Stomach (tissue), 4 donors: ENCODE measurements at regions not wholly inside any gene's neighbourhood (a gene's known extent, or its start where the extent isn't known, plus 50 kb on each side); places are given as distances from the start of the nearest gene placed in this dataset.

ENCODE experiments used
- POLR2A ChIP-seq, 4 donors: fragments of 450-650 bp; IDR thresholded peaks; one replicate each; pipeline ENCODE4 v1.6.1; 2016; ENCODE audit warnings: antibody characterized with exemption in 4 of 4, control low read depth in 2 of 4, mild to moderate bottlenecking in 1 of 4, moderate library complexity in 1 of 4
- POLR2AphosphoS5 ChIP-seq, 3 donors: sonication (generic); formaldehyde crosslinking; IDR thresholded peaks; one replicate each; pipeline ENCODE4 v1.6.1; 2016; ENCODE audit warnings: antibody characterized with exemption in 3 of 3
- TF ChIP-seq, protein P1 (sequence below), 7 experiments: fragments of 450-650 bp in 4 of 7; fragments of 200-600 bp in 3 of 7; sonication (generic) in 3 of 7; IDR thresholded peaks; one replicate each; pipeline ENCODE4 v1.5.1; 2016 to 2019; ENCODE audit warnings: antibody characterized with exemption in 7 of 7, control low read depth in 2 of 7, mild to moderate bottlenecking in 1 of 7

DNA sequence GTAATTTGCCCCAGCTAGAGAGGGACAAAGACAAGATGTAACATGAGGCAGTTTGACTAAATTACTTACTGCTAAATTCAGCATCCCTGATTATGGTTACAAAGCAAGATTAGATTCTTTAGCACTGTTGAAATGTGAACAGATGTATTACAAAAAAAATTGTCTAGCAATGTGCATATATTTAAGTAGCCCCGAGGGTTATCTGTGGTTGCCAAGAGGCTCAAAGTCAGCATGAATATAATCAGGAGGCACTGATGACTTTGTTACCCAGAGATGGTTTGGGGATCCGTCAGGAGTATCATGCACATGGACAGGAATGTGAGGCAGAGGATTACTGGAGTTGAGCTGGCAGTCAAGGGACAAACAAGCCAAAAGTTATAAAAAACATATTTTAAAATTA, 356.9 kb upstream of the CCDC196 start:
- TF ChIP-seq POLR2A (IDR thresholded peaks at IDR 0.05) (no peak), POLR2AphosphoS5 (IDR thresholded peaks at IDR 0.05) (no peak)
- TF ChIP-seq, protein P1, sequence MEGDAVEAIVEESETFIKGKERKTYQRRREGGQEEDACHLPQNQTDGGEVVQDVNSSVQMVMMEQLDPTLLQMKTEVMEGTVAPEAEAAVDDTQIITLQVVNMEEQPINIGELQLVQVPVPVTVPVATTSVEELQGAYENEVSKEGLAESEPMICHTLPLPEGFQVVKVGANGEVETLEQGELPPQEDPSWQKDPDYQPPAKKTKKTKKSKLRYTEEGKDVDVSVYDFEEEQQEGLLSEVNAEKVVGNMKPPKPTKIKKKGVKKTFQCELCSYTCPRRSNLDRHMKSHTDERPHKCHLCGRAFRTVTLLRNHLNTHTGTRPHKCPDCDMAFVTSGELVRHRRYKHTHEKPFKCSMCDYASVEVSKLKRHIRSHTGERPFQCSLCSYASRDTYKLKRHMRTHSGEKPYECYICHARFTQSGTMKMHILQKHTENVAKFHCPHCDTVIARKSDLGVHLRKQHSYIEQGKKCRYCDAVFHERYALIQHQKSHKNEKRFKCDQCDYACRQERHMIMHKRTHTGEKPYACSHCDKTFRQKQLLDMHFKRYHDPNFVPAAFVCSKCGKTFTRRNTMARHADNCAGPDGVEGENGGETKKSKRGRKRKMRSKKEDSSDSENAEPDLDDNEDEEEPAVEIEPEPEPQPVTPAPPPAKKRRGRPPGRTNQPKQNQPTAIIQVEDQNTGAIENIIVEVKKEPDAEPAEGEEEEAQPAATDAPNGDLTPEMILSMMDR (IDR thresholded peaks at IDR 0.05) = no peak
